ENCODE measurements at regions not wholly inside any gene's neighbourhood (a gene's known extent, or its start where the extent isn't known, plus 50 kb on each side); places are given as distances from the start of the nearest gene placed in this dataset.

DNA sequence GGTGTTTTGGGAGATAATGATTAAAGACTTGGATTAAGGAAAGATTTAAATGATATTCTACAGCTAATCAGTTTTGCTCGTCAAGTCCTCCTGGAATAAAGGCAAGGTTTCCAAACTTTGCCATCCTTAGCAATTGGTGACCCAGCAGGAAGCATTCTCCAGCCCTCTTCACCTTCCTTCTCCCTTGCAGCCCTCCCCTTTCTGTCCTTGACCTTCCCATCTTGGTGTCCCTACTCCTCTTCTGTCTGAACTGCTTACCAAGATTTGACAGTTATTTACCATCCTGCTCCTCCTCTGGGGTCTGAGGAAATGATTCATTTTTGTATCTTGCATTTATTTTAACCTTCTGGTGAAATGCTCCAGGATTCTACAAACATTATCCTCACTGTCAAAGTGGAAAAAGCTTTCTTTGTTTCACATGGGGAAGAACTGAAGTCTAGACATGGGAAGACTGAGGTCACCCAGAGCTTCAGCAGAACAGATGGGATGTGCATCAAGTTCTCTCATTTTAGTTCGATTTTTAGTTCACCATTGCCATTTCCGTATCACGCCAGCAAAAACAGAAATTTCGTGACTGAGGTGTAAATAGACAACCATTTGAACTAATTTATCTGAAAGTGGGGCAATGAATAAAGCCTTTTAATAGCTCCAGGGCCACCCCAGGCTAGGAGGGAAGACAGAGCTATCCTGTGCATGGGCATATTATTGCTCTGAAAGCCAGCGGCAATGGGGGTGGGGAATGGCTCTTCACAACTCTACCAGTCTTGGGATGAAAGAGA is 504.4 kb upstream of the PLXNA2 start:
- Histone ChIP-seq H3K9me3 (ENCODE audit: low read length) (no peaks in the 10 kb centered on the region), H3K27me3 (ENCODE audit: insufficient read depth, low read length) (no peaks in the 10 kb centered on the region), H2AFZ (ENCODE audit: low read depth, low read length) (no peak overlapping the region), H3K4me1 (ENCODE audit: insufficient read depth, low read length) (no peaks in the 10 kb centered on the region), H3K36me3 (ENCODE audit: insufficient read depth, low read length) (no peaks in the 10 kb centered on the region), H3K4me3 (ENCODE audit: low read length) (no peak overlapping the region)

DNA sequence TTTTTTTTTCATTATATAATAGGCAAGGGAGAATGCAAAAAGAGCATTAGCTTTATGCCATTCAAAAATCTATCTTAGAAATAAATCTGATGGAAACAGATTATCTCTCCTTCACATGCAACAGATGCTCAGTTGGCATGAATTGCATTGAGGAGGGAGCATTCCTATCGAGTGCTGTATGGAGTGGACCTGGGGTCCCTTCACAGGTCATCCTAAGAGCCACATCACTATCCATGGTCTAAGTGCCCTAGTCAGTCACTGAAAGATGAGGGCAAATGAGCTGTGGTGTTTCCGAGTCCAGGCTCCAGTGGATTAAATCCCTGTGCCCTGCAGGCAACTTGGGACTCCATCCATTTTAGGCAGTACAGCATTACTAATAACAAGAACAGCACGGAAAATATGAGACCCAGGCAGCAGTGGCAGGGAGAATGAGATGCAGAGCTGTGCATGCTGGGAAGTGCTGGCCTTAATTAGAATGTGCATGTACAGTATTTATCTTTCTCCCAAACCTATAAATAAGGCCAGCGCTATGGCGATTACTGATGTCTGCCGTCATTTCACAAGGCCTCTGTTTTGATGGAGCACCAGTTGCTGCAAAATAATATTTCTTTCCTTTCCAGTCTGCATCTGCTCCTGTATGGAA is 512.3 kb upstream of the PLXNA2 start:
- Histone ChIP-seq H3K9me3 (ENCODE audit: low read length) (no peaks in the 10 kb centered on the region), H3K36me3 (ENCODE audit: insufficient read depth, low read length) (no peaks in the 10 kb centered on the region), H3K4me3 (ENCODE audit: low read length) (no peak overlapping the region), H3K27me3 (ENCODE audit: insufficient read depth, low read length) (no peaks in the 10 kb centered on the region), H2AFZ (ENCODE audit: low read depth, low read length) (no peak overlapping the region), H3K4me1 (ENCODE audit: insufficient read depth, low read length) (no peaks in the 10 kb centered on the region)

DNA sequence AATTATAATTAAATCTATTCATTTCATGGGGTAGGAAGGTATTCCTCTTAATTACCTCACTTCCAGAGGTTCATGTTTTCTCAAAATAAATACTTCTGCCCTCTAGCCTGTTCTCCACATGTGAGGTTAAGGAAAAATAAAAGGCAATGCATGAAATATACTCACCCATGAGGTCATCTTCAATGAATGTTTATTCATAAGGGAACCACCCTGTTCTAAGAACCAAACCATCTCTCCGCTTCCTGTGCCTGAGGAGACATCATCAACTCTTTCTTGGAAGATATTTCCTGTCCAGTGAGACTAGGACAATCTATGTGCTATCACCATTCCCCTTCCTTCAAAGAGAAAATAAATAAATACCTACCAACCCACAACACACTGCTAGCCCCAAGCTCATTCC is 513.7 kb upstream of the PLXNA2 start:
- Histone ChIP-seq H3K4me1 (ENCODE audit: insufficient read depth, low read length) (no peaks in the 10 kb centered on the region), H3K27me3 (ENCODE audit: insufficient read depth, low read length) (no peaks in the 10 kb centered on the region), H3K9me3 (ENCODE audit: low read length) (no peaks in the 10 kb centered on the region), H3K36me3 (ENCODE audit: insufficient read depth, low read length) (no peaks in the 10 kb centered on the region), H2AFZ (ENCODE audit: low read depth, low read length) (no peak overlapping the region), H3K4me3 (ENCODE audit: low read length) (no peak overlapping the region)

DNA sequence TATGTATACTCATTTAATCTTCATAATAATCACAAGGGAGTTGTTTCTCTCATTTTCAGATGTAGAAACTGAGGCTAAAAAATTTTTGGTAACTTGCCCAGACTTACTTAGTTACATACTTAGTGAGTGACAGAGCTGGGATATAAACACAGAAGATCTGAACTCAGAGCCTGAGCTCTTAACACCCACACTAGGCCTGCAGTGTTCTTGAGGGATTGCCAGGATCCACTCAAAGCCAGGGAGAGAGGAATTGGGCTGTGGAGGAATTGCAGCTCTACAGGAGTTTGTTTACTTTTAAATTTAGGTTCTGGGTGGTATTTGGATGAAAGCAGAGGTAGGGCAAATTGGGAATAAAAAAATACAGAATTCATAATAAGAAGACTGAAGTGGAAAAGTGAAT is 515.1 kb upstream of the PLXNA2 start:
- H2AFZ ChIP-seq (ENCODE audit: low read depth, low read length): no peak overlapping the region
- H3K4me3 ChIP-seq (ENCODE audit: low read length): no peak overlapping the region
- no peaks in the 10 kb centered on the region for H3K4me1 ChIP-seq (ENCODE audit: insufficient read depth, low read length)
- no peaks in the 10 kb centered on the region for H3K27me3 ChIP-seq (ENCODE audit: insufficient read depth, low read length)
- no peaks in the 10 kb centered on the region for H3K36me3 ChIP-seq (ENCODE audit: insufficient read depth, low read length)
- H3K9me3 ChIP-seq (ENCODE audit: low read length): no peaks in the 10 kb centered on the region

DNA sequence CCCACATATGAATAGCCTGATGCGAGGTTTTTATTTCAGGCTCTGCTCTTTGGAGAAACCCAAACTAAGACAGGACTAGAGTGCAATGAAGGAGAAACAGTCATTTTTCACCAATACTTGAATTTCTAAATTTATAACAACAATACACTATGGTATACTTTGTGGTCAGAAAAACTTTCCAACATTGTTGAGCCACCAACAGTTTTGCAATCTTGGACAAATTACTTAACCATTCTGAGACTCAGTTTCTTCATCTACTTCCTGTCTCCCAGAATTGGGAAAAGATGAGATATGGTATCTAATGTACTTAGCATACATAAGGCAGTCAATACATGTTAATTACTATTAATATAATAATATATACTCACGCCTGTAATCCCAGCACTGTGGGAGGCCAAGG is 519.8 kb upstream of the PLXNA2 start:
- H3K36me3 ChIP-seq (ENCODE audit: insufficient read depth, low read length): no peaks in the 10 kb centered on the region
- no peak overlapping the region for H2AFZ ChIP-seq (ENCODE audit: low read depth, low read length)
- no peaks in the 10 kb centered on the region for H3K4me1 ChIP-seq (ENCODE audit: insufficient read depth, low read length)
- H3K27me3 ChIP-seq (ENCODE audit: insufficient read depth, low read length): no peaks in the 10 kb centered on the region
- no peak overlapping the region for H3K4me3 ChIP-seq (ENCODE audit: low read length)
- no peaks in the 10 kb centered on the region for H3K9me3 ChIP-seq (ENCODE audit: low read length)

DNA sequence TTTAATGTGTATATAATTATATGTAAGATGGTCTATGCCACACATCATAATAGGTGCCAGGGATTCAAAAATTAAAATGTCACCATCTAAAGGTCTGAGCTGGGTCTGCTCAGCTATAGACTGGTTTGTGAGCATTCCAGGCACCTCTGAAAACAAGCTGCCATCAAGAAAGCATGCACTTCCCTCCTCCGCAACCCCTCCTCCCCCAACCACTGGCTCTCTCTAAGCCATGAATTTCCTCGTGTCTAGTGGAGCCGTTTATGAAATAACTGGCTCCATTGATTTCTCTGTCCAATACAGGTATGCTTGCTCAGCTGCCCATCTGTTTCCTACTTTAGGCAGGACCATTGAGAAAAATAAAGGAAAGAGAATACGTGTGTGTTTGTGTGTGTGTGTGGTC is 522.6 kb upstream of the PLXNA2 start:
- Histone ChIP-seq H3K9me3 (ENCODE audit: low read length) (no peaks in the 10 kb centered on the region), H3K4me1 (ENCODE audit: insufficient read depth, low read length) (no peaks in the 10 kb centered on the region), H3K27me3 (ENCODE audit: insufficient read depth, low read length) (no peaks in the 10 kb centered on the region), H3K4me3 (ENCODE audit: low read length) (no peak overlapping the region), H2AFZ (ENCODE audit: low read depth, low read length) (no peak overlapping the region), H3K36me3 (ENCODE audit: insufficient read depth, low read length) (no peaks in the 10 kb centered on the region)

DNA sequence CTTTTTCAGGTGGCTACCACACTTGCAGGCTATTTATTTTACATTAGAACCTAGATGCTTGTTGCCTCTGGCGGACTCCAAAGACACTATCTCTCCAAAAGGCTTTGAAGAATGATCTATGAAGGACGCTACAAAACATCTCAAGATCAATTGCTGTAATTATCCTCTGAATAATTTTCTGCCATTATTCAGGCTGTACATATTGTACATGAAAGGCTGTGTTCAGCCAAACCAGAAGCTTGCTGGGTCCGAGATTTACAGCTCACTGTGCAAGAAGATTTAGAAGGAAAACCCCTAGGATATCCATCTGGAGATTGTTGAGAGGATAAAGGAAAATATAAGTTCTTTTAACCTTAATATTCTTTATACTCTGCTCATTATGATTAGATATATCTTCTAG is 523.6 kb upstream of the PLXNA2 start:
- H3K4me1 ChIP-seq (ENCODE audit: insufficient read depth, low read length): no peaks in the 10 kb centered on the region
- no peak overlapping the region for H3K4me3 ChIP-seq (ENCODE audit: low read length)
- H3K36me3 ChIP-seq (ENCODE audit: insufficient read depth, low read length): no peaks in the 10 kb centered on the region
- H2AFZ ChIP-seq (ENCODE audit: low read depth, low read length): no peak overlapping the region
- no peaks in the 10 kb centered on the region for H3K27me3 ChIP-seq (ENCODE audit: insufficient read depth, low read length)
- H3K9me3 ChIP-seq (ENCODE audit: low read length): no peaks in the 10 kb centered on the region

DNA sequence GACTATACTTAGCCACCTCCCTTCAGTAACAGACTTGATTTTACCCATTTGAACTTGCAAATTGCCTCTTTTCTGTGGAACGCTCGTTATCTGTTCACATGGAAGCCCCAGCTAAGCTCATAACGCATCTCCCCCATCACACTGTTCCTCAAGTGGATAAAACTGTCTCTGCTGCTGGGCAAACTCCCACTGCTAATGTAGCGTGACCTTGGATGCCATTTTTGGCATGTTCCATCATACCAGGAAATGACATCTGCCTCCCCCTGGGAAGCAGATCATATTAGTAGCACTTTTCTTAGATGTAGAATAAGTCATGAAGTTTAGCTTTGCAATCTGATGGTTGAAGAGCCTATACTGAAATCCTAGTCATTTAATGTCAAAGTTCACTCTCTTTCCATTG is 528.7 kb upstream of the PLXNA2 start:
- H3K27me3 ChIP-seq (ENCODE audit: insufficient read depth, low read length): no peaks in the 10 kb centered on the region
- no peaks in the 10 kb centered on the region for H3K36me3 ChIP-seq (ENCODE audit: insufficient read depth, low read length)
- H3K9me3 ChIP-seq (ENCODE audit: low read length): no peaks in the 10 kb centered on the region
- no peak overlapping the region for H2AFZ ChIP-seq (ENCODE audit: low read depth, low read length)
- no peak overlapping the region for H3K4me3 ChIP-seq (ENCODE audit: low read length)
- no peaks in the 10 kb centered on the region for H3K4me1 ChIP-seq (ENCODE audit: insufficient read depth, low read length)

DNA sequence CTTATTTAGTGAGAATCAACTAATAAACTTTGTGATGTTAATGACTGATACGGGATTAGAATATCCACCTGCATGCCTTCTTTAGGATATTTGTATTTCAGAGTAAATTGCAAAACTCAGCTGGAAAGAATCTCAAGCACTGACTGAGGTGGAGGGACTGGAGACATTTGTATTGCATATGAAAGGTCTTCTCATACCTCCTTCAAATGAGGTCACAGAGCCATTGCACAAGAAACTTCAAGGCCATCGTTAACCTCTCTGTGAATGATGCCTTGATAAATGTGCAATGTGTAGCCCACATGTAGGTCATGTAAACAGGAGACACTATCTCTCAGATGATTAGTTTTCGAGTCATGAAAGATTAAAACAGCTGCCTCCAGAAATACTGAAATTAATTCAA is 531.7 kb upstream of the PLXNA2 start:
- H3K9me3 ChIP-seq (ENCODE audit: low read length): no peaks in the 10 kb centered on the region
- no peaks in the 10 kb centered on the region for H3K27me3 ChIP-seq (ENCODE audit: insufficient read depth, low read length)
- H2AFZ ChIP-seq (ENCODE audit: low read depth, low read length): no peak overlapping the region
- no peaks in the 10 kb centered on the region for H3K4me1 ChIP-seq (ENCODE audit: insufficient read depth, low read length)
- no peak overlapping the region for H3K4me3 ChIP-seq (ENCODE audit: low read length)
- H3K36me3 ChIP-seq (ENCODE audit: insufficient read depth, low read length): no peaks in the 10 kb centered on the region

DNA sequence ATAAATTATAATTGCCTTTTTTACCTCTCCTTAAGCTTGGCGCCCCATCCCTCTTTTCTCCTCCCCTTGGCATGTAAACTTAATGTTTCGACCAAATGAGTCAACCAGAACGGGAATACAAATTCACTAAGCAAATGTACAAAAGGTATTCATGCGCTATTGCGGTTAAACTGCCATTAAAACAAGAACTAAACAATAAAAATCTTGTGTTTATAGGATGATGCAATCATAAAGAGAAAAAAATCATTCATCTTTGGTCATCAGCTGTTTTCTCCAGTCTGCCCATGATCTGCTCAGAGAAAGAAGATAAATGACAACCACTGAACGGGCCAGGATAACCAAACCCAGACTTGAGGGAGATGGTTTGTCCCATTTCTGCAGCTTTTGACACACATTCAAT is 534.2 kb upstream of the PLXNA2 start:
- H3K27me3 ChIP-seq (ENCODE audit: insufficient read depth, low read length): no peaks in the 10 kb centered on the region
- H3K4me3 ChIP-seq (ENCODE audit: low read length): no peak overlapping the region
- H2AFZ ChIP-seq (ENCODE audit: low read depth, low read length): no peak overlapping the region
- peaks cover 14% of the 10 kb centered on the region for H3K4me1 ChIP-seq (ENCODE audit: insufficient read depth, low read length)
- H3K9me3 ChIP-seq (ENCODE audit: low read length): no peaks in the 10 kb centered on the region
- H3K36me3 ChIP-seq (ENCODE audit: insufficient read depth, low read length): no peaks in the 10 kb centered on the region

DNA sequence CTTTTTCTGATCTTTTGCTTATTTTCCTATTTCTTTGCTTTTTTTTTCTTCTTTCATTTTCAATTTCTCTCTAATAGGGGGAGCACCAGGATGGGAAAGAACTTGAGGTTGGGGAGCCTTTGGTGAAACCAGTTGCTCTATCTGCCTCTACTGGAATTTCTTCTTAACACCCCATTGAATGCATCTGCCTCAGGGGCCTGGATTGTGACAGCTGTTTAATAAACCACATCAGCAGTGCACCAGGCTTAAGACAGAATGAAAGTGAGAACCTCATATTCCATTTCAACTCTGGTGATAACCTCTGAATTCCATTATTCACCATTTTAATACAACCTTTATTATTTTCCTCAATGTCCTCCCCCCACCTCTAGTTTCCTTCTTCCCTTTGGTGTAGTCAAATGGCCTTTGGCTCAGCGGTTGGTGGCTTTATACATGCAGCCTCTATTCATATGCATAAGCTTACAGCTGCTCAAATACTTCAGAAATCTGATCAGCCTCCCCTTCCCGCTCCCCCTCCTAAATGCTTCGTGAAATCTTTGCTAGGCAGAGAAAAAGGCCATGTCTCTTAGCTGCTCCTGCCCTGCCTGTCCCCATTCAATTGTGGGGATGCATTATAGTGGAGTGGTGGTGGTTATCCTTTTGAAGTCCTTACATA is 537.3 kb upstream of the PLXNA2 start:
- no peaks in the 10 kb centered on the region for H3K36me3 ChIP-seq (ENCODE audit: insufficient read depth, low read length)
- H3K27me3 ChIP-seq (ENCODE audit: insufficient read depth, low read length): no peaks in the 10 kb centered on the region
- no peak overlapping the region for H3K4me3 ChIP-seq (ENCODE audit: low read length)
- no peak overlapping the region for H2AFZ ChIP-seq (ENCODE audit: low read depth, low read length)
- peaks cover 14% of the 10 kb centered on the region for H3K4me1 ChIP-seq (ENCODE audit: insufficient read depth, low read length)
- H3K9me3 ChIP-seq (ENCODE audit: low read length): no peaks in the 10 kb centered on the region

DNA sequence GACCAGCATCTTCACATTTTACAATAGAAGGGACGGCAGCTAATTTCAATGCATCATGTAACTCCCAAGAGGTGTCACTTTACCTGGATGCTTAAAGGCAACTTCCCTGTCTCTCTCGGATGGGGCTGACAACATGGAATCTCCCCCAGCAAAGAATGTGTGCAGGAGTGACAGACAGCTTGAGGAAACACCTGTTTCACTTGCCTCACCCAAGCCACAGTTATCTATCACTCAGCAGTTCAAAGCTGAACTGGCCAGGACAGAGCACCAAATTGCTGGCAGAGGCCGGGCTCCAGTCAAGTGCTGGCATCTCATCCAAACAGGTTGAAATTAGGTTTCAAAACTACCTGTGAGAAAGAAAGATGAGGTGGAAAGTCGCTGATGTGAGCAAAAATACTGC is 538.0 kb upstream of the PLXNA2 start:
- Histone ChIP-seq H3K27me3 (ENCODE audit: insufficient read depth, low read length) (peaks cover 3% of the 10 kb centered on the region), H3K36me3 (ENCODE audit: insufficient read depth, low read length) (no peaks in the 10 kb centered on the region), H3K4me3 (ENCODE audit: low read length) (no peak overlapping the region), H2AFZ (ENCODE audit: low read depth, low read length) (no peak overlapping the region), H3K9me3 (ENCODE audit: low read length) (no peaks in the 10 kb centered on the region), H3K4me1 (ENCODE audit: insufficient read depth, low read length) (peaks cover 14% of the 10 kb centered on the region)

DNA sequence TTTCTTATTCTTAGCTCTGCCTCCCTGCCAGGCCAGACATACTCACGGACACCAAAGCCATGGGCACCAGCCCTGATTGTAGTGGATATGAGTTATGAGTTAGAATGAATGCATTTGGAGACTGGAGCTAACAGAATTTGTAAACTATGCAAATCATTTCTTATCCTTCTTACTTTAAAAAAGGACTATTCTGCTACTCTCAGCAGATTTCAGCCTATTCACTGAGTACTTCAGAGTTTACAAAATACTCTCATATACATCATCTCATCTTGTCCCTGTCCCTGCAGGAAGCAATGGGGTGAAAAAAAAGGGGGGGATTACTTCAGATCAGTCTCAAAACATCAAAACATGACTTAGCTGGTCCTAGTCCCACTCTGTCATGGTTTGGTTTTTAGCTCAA is 541.4 kb upstream of the PLXNA2 start:
- Histone ChIP-seq H3K27me3 (ENCODE audit: insufficient read depth, low read length) (peaks cover 3% of the 10 kb centered on the region), H3K9me3 (ENCODE audit: low read length) (no peaks in the 10 kb centered on the region), H3K36me3 (ENCODE audit: insufficient read depth, low read length) (no peaks in the 10 kb centered on the region), H3K4me1 (ENCODE audit: insufficient read depth, low read length) (peaks cover 14% of the 10 kb centered on the region), H3K4me3 (ENCODE audit: low read length) (no peak overlapping the region), H2AFZ (ENCODE audit: low read depth, low read length) (no peak overlapping the region)
